Kidney epithelial cell (primary cell): ENCODE measurements at regions not wholly inside any gene's neighbourhood (a gene's known extent, or its start where the extent isn't known, plus 50 kb on each side); places are given as distances from the start of the nearest gene placed in this dataset.

Source experiments
- DNase-seq: peaks from one replicate; pipeline ENCODE4 v3.0.0-alpha.2; 2010; ENCODE audit warnings: low read depth
- H3K27me3 ChIP-seq: 2 replicates; pipeline ENCODE4 v1.6.0; 2011; ENCODE audit warnings: low read length; ENCODE audit not compliant: control insufficient read depth, insufficient read depth
- H3K36me3 ChIP-seq: 2 replicates; pipeline ENCODE4 v1.5.1; 2011; ENCODE audit warnings: low read length; ENCODE audit not compliant: control insufficient read depth, insufficient read depth
- H3K4me3 ChIP-seq: 2 replicates; pipeline ENCODE4 v1.5.1; 2011; ENCODE audit warnings: low read depth, mild to moderate bottlenecking, control low read depth, low read length
- CTCF ChIP-seq: IDR thresholded peaks from 2 replicates; pipeline ENCODE4 v1.5.1; 2011; ENCODE audit warnings: mild to moderate bottlenecking, moderate library complexity, low read length, control low read depth, inconsistent platforms; ENCODE audit not compliant: insufficient read depth, poor library complexity, severe bottlenecking

- DNase-seq: no peak
- no peaks in the 10 kb centered on the region for H3K27me3 ChIP-seq
- TF ChIP-seq CTCF: no peak
- H3K36me3 ChIP-seq: no peaks in the 10 kb centered on the region
- no peak overlapping the region for H3K4me3 ChIP-seq
Measured at GRCh38 chr13:90899416-90899815, 448.1 kb upstream of the MIR17HG start.

GRCh38 chr13:90902255-90902654 lies 445.2 kb upstream of the MIR17HG start:
- DNase-seq: no peak
- H3K36me3 ChIP-seq: no peaks in the 10 kb centered on the region
- H3K27me3 ChIP-seq: no peaks in the 10 kb centered on the region
- no peak for TF ChIP-seq CTCF
- H3K4me3 ChIP-seq: no peak overlapping the region

- TF ChIP-seq CTCF: no peak
- DNase-seq: no peak
- Histone ChIP-seq H3K4me3 (no peak overlapping the region), H3K27me3 (no peaks in the 10 kb centered on the region), H3K36me3 (no peaks in the 10 kb centered on the region)
Measured at GRCh38 chr13:90906554-90906953, 440.9 kb upstream of the MIR17HG start.

GRCh38 chr13:90908792-90909191 lies 438.7 kb upstream of the MIR17HG start:
- no peak for TF ChIP-seq CTCF
- Histone ChIP-seq H3K4me3 (no peak overlapping the region), H3K36me3 (no peaks in the 10 kb centered on the region), H3K27me3 (no peaks in the 10 kb centered on the region)
- no peak for DNase-seq

- no peak for DNase-seq
- no peak for TF ChIP-seq CTCF
Measured at GRCh38 chr13:90910018-90910639, 437.4 kb upstream of the MIR17HG start.

GRCh38 chr13:90912247-90912646 lies 435.2 kb upstream of the MIR17HG start:
- no peak for TF ChIP-seq CTCF
- Histone ChIP-seq H3K27me3 (no peaks in the 10 kb centered on the region), H3K36me3 (no peaks in the 10 kb centered on the region), H3K4me3 (no peak overlapping the region)
- no peak for DNase-seq

More at GRCh38 chr13:90910018-90910639, 437.4 kb upstream of the MIR17HG start:
- no peak overlapping the region for H3K4me3 ChIP-seq
- no peaks in the 10 kb centered on the region for H3K36me3 ChIP-seq
- no peaks in the 10 kb centered on the region for H3K27me3 ChIP-seq
